ENCODE measurements at regions not wholly inside any gene's neighbourhood (a gene's known extent, or its start where the extent isn't known, plus 50 kb on each side); places are given as distances from the start of the nearest gene placed in this dataset.

- Mint-ChIP-seq H3K27me3 (ENCODE audit: insufficient read depth, low read depth) (peaks cover 6% of the 10 kb centered on the region), H3K27ac (no peak overlapping the region), H3K9me3 (peaks cover 25% of the 10 kb centered on the region), H3K36me3 (no peaks in the 10 kb centered on the region), H3K4me1 (no peaks in the 10 kb centered on the region), H3K4me3 (no peak overlapping the region)
- Histone ChIP-seq H2AFZ (replicated peaks) (no peak overlapping the region), H4K20me1 (ENCODE audit: low read depth) (no peaks in the 10 kb centered on the region), H3K4me3 (no peak overlapping the region), H3K27ac (no peak overlapping the region), H3K4me2 (no peak overlapping the region), H3K36me3 (no peaks in the 10 kb centered on the region), H3K79me2 (ENCODE audit: low read depth) (no peaks in the 10 kb centered on the region), H3K4me1 (no peaks in the 10 kb centered on the region), H3K27me3 (no peaks in the 10 kb centered on the region), H3K9ac (no peak overlapping the region), H3K9me3 (ENCODE audit: low read depth) (peaks cover 9% of the 10 kb centered on the region), H3F3A (ENCODE audit: low read depth) (no peaks in the 10 kb centered on the region)
- TF ChIP-seq EZH2phosphoT487 (IDR thresholded peaks at IDR 0.05): no peak
- no peak for TF ChIP-seq EZH2 (IDR thresholded peaks at IDR 0.05)
- no peak for TF ChIP-seq CTCF (IDR thresholded peaks at IDR 0.05)
- DNase-seq (ENCODE audit: low spot score): no peak
Measured at GRCh38 chr7:73948287-73948686, 79.7 kb upstream of the ELN start.

- Histone ChIP-seq H4K20me1 (ENCODE audit: low read depth) (no peaks in the 10 kb centered on the region), H3K79me2 (ENCODE audit: low read depth) (no peaks in the 10 kb centered on the region), H2AFZ (replicated peaks) (no peak overlapping the region), H3K4me1 (no peaks in the 10 kb centered on the region), H3K36me3 (no peaks in the 10 kb centered on the region), H3K4me3 (no peak overlapping the region), H3F3A (ENCODE audit: low read depth) (no peaks in the 10 kb centered on the region), H3K4me2 (no peak overlapping the region), H3K27me3 (no peaks in the 10 kb centered on the region), H3K9ac (no peak overlapping the region), H3K27ac (no peak overlapping the region), H3K9me3 (ENCODE audit: low read depth) (no peaks in the 10 kb centered on the region)
- no peak for TF ChIP-seq EZH2 (IDR thresholded peaks at IDR 0.05)
- TF ChIP-seq CTCF (IDR thresholded peaks at IDR 0.05): no peak
- no peaks in the 10 kb centered on the region for H3K36me3 Mint-ChIP-seq
- H3K27ac Mint-ChIP-seq: no peak overlapping the region
- H3K4me3 Mint-ChIP-seq: no peak overlapping the region
- no peak for DNase-seq (ENCODE audit: low spot score)
- H3K4me1 Mint-ChIP-seq: no peaks in the 10 kb centered on the region
- peaks cover 6% of the 10 kb centered on the region for H3K27me3 Mint-ChIP-seq (ENCODE audit: insufficient read depth, low read depth)
- peaks cover 14% of the 10 kb centered on the region for H3K9me3 Mint-ChIP-seq
Measured at GRCh38 chr7:73952266-73952665, 75.7 kb upstream of the ELN start.

- no peaks in the 10 kb centered on the region for H3F3A ChIP-seq (ENCODE audit: low read depth)
- Mint-ChIP-seq H3K9me3 (peaks cover 4% of the 10 kb centered on the region), H3K36me3 (no peaks in the 10 kb centered on the region), H3K4me1 (no peaks in the 10 kb centered on the region), H3K27me3 (ENCODE audit: insufficient read depth, low read depth) (peaks cover 13% of the 10 kb centered on the region), H3K27ac (no peak overlapping the region), H3K4me3 (no peak overlapping the region)
- DNase-seq (ENCODE audit: low spot score): no peak
- no peak overlapping the region for H3K4me2 ChIP-seq
- TF ChIP-seq EZH2phosphoT487 (IDR thresholded peaks at IDR 0.05) (no peak), CTCF (IDR thresholded peaks at IDR 0.05) (no peak), EZH2 (IDR thresholded peaks at IDR 0.05) (no peak)
- no peak overlapping the region for H2AFZ ChIP-seq (replicated peaks)
- no peak overlapping the region for H3K9ac ChIP-seq
- no peak overlapping the region for H3K4me3 ChIP-seq
- H3K36me3 ChIP-seq: no peaks in the 10 kb centered on the region
- no peak overlapping the region for H3K27ac ChIP-seq
- no peaks in the 10 kb centered on the region for H3K9me3 ChIP-seq (ENCODE audit: low read depth)
- no peaks in the 10 kb centered on the region for H4K20me1 ChIP-seq (ENCODE audit: low read depth)
- H3K4me1 ChIP-seq: no peaks in the 10 kb centered on the region
- H3K27me3 ChIP-seq: no peaks in the 10 kb centered on the region
- no peaks in the 10 kb centered on the region for H3K79me2 ChIP-seq (ENCODE audit: low read depth)
Measured at GRCh38 chr7:73954181-73954580, 73.8 kb upstream of the ELN start.

- no peak overlapping the region for H2AFZ ChIP-seq (replicated peaks)
- no peak overlapping the region for H3K27ac Mint-ChIP-seq
- no peaks in the 10 kb centered on the region for H3F3A ChIP-seq (ENCODE audit: low read depth)
- H3K79me2 ChIP-seq (ENCODE audit: low read depth): no peaks in the 10 kb centered on the region
- TF ChIP-seq CTCF (IDR thresholded peaks at IDR 0.05): no peak
- no peak for TF ChIP-seq EZH2 (IDR thresholded peaks at IDR 0.05)
- no peak for TF ChIP-seq EZH2phosphoT487 (IDR thresholded peaks at IDR 0.05)
- no peaks in the 10 kb centered on the region for H4K20me1 ChIP-seq (ENCODE audit: low read depth)
- no peaks in the 10 kb centered on the region for H3K9me3 ChIP-seq (ENCODE audit: low read depth)
- H3K27me3 Mint-ChIP-seq (ENCODE audit: insufficient read depth, low read depth): peaks cover 13% of the 10 kb centered on the region
- H3K27me3 ChIP-seq: no peaks in the 10 kb centered on the region
- no peaks in the 10 kb centered on the region for H3K36me3 ChIP-seq
- no peak overlapping the region for H3K4me3 ChIP-seq
- H3K9ac ChIP-seq: no peak overlapping the region
- no peak overlapping the region for H3K4me2 ChIP-seq
- no peaks in the 10 kb centered on the region for H3K4me1 ChIP-seq
- H3K36me3 Mint-ChIP-seq: no peaks in the 10 kb centered on the region
- H3K27ac ChIP-seq: no peak overlapping the region
- no peak for DNase-seq (ENCODE audit: low spot score)
- no peak overlapping the region for H3K4me3 Mint-ChIP-seq
- H3K9me3 Mint-ChIP-seq: no peaks in the 10 kb centered on the region
- no peaks in the 10 kb centered on the region for H3K4me1 Mint-ChIP-seq
Measured at GRCh38 chr7:73954861-73955260, 73.1 kb upstream of the ELN start.
